GM19240 (cell line): ENCODE measurements at regions not wholly inside any gene's neighbourhood (a gene's known extent, or its start where the extent isn't known, plus 50 kb on each side); places are given as distances from the start of the nearest gene placed in this dataset.

ENCODE experiments used
- DNase-seq: peaks from one replicate; pipeline ENCODE4 v3.0.0; 2011; ENCODE audit warnings: low spot score; ENCODE audit not compliant: insufficient read length

- DNase-seq = no peak
Observed at GRCh38 chr6:90770778-90771177, 183.9 kb upstream of the MAP3K7 start.

GRCh38 chr6:90765895-90766294, 179.0 kb upstream of the MAP3K7 start:
- no peak for DNase-seq

GRCh38 chr6:90765491-90765890, 178.6 kb upstream of the MAP3K7 start:
- no peak for DNase-seq

DNA sequence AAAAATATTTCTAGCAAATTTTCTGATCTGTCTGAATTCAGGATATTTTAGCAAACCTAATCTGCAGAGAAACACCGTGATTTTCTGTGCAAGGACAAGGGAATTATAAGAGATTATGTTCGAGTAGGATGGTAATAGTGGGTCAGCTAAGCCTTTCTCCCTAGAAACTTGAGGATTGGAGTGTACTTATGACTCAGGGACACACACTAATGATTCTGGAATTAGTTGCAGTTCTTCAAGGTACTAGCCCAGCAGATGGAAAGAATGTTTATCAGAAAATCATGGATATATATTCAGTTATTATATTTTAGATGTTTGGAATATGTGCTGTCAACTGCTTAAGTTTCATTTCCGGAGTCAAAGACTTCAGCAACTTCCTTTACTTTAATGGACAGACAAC, 177.1 kb upstream of the MAP3K7 start:
- DNase-seq = no peak

DNA sequence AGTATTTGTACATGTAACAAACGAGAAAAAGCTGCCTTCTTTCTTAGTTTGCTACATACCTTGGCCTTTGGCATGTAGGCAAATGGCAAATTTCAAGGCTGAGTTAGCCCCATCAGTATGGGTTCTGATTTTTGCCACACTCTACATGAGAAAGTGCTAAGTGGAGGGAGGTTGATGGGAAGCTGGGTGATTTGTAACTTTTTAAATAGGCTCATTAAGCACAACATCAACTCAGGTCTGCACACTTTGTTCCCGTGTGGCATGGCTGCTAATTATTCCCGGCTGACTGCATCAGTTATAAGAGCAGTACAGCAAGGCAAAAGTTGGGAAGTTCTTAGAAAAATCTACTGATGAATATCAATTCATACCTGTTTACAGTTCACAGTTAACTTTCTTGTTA, 172.8 kb upstream of the MAP3K7 start:
- no peak for DNase-seq

- DNase-seq = no peak
Observed at GRCh38 chr6:90758741-90759140, 171.9 kb upstream of the MAP3K7 start.

DNA sequence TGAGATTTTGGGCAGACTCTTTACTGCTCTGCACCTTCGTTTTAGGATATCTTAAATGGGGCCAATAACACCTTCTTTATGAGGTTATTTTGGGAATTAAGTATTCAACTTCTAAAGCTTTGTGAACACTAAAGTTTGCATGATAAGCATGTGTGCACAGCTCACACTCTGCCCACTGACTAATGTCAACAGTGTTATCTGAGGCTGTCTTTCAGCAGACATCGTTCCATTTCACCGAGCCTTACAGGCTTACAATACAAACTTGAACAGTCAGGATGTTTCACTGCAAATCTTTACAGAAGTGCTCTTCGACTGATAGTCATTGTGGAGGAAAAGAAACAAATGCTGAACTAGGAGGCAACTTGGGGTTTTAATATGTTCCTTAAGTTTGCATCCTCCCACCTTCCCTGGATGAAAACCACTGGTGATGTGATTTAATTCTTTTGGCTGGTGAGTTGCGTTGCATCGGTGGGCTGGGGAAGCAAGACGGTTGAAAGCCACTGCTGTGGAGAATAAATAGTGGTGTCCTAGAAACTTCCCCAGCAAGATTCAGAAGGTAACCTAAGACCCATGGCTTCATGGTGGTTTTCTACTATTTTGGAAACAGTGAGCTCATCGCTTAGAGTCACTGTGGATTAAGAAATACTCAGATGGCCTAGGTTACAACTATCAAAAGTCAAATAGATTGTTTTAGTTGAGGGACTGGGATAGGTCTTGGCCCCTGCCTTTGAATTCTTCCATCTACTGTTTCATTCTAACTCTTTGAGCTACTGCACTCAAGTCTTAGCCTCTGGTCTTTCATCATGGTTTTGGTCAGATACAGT, 167.2 kb upstream of the MAP3K7 start:
- no peak for DNase-seq

GRCh38 chr6:90739802-90740201, 152.9 kb upstream of the MAP3K7 start:
- DNase-seq = no peak

DNA sequence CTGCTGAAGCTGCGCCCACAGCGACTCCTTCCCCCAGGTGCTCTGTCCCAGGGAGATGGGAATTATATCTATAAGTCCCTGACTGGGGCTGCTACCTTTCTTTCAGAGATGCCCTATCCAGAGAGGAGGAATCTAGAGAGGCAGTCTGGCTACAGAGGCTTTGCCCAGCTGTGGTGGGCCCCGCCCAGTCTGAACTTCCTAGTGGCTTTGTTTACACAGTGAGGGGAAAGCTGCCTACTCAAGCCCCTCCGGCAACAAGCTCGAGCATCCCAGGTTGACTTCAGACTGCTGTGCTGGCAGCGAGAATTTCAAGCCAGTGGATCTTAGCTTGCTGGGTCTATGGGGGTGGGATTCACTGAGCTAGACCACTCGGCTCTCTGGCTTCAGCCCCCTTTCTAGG, 152.5 kb upstream of the MAP3K7 start:
- DNase-seq = no peak

DNA sequence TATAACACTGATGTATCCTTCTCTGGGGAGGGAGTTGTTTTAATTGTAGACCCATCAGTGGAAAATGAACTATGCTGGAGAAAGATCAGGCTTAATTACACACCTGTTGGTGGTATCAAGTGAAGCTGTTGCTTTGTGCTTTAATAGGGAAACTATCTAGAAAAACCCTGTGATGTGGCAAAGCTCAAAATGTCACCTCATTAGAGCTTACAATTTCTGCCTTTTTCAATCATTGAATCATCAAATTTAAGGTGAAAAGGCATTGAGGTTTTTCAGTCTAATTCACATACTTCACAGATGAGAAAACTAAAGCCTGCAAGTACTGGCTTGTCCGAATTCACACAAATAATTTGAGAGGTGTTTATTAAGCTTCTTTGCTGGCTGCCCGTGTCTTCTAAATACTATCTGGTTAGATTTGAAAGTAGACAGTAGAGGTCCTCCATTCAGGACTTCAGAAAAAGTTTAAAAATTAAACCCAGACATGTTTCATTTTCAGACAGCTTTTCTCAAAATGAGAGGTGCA, 143.3 kb upstream of the MAP3K7 start:
- DNase-seq = no peak

DNA sequence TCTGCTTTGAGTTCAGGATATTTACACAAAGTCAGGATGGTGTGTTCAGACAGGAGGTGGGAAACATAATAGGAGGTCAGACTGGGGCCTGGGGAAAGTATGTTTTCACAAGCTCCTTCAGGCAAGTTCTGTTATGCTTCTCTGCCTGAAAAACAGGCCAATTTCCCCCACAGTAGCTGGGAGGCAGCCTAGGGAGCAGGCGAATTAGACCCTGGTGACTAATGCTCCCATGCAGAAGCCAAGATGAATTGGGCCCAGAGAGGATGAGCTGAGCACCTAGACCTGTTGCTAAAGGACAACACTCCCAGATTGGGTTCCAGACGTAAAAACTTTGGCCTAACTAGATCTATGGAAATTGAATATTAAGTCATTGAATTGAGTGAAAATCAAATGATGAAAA, 142.2 kb upstream of the MAP3K7 start:
- DNase-seq = no peak

- DNase-seq = no peak
Observed at GRCh38 chr6:90722648-90723047, 135.8 kb upstream of the MAP3K7 start.

- DNase-seq = no peak
Observed at GRCh38 chr6:90720404-90720803, 133.5 kb upstream of the MAP3K7 start.

GRCh38 chr6:90719321-90720195, 132.7 kb upstream of the MAP3K7 start:
- DNase-seq = no peak

DNA sequence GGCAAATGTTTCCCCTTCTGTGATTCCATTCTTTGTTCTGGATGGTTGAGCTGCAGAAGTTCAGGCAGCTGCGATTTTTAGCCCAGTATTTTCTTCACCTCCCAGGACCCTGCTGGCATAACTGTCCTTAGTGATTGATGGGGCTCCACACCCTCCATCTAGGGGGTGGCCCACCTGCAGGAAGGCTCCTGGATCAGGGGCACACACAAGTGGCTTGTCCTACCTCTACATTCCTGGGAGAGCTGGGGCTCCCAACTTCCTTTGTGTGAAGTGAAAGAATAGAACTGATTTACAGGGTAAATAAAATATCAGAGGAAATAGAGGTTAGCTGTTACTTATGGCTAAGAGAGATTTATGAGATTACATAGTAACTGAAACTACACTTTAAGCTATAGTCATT, 129.5 kb upstream of the MAP3K7 start:
- DNase-seq = no peak

DNA sequence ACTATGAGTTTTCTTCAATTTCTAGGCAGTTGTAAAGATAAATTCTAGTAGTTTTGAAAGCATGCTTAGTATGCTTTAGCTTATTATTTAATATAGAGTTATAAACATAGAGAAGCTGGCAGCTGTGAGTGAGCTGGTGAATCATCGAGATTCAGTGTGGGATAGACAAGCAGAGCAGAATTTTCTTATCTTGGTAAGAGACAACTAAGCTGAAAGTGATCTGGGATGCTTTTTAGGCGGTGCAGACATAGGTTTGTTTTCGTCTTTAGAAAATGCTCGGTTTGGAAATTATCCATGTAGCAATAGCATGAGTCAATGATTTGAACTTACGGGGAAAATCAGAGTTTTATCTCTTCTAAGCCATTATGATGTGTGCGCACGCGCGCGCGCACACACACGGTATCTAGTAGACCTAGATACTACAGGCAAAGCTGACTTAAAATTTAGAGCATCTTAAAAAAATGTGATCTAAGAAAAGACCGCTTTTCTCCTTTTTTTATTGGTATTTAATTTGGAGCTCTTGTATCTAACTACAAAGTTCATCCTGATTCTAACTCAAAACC, 128.3 kb upstream of the MAP3K7 start:
- no peak for DNase-seq

DNA sequence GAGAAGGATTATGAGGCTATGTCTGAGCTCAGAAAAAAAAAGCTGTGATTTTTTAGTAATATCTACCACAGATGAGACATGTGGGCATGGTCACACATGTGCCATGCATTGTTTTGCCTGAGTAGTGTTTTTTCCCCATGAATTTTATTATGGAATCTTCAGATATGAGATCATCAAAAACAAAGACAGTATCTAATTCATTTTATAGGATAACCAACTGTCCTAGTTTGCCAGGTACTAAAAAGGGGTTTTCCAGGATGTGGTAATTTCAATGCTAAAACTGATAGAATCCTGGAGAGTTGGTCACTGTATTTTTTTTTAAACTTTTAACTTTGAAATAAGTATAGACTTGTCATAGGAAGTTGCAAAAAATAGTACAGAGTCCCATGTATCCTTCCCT, 127.4 kb upstream of the MAP3K7 start:
- DNase-seq = no peak

GRCh38 chr6:90712114-90712513, 125.2 kb upstream of the MAP3K7 start:
- no peak for DNase-seq

DNA sequence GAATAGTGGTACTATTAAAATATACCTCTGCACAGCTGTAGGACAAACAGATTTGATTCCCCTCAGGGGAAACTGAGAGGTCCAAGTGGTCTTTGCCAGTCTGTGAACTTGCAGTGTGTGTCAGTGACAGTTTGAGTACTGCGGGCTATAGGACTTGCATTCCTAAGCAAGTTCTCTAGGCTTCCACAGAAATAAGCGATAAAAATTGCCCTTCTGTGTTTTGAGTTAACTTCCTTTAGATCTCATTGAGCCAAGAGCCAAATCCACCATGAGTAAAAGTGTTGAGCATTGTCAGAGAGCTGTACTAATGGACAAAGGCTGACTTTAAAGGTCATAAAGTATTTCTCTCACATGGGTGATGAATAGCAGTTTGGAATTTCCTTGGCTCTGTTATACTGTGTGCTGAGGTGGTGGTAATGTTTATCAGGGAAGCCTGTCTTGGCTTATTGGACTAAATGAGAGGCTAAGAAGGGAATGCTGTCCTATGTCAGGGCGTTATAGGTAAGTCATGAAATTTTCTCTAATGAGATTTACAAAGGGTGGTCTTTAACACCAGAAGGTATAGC, 122.6 kb upstream of the MAP3K7 start:
- no peak for DNase-seq

DNA sequence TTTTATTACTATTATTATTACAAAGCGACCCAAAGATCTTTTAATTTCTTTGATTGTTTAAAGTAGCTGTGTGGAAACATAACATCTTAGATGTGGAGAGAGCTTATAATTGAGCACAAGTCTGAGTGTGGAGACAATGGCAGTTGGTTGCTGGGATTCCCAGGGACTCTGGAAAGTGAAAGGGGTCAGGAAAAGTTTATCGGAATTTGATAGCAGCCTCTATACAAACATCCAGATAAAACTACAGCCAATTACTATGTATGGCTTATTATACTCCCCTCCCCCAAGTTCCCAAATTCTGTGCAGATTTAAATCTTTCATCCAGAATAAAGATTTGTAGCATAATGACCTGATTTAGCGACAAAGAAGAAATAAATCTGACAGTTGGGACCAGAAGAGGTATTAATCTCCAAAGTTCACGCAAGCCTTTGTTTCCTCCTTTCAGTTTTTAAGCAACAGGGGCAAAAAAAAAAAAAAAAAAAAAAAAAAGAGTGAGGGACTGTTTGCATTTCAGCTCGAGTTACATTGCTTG, 121.4 kb upstream of the MAP3K7 start:
- no peak for DNase-seq

DNA sequence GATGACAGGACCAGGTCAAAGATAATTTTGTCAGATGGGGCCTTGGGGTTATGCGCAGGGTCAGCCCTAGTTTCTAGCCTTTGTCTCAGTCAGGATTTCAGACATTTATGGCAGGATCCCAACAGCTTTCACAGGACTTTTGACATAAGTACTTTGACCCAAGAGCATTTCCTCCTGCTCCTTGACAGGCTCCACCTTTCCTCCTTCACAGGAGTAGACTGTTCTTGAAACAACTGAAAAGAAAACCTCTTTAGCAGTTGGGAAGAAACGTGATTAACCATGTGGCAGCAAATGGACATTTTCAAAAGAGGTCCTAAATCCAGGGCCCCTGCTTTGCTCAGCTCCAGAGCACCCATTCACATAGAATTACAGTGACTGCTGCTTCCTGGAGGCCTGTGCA, 120.4 kb upstream of the MAP3K7 start:
- no peak for DNase-seq
